GM18498 (cell line): ENCODE measurements at regions not wholly inside any gene's neighbourhood (a gene's known extent, or its start where the extent isn't known, plus 50 kb on each side); places are given as distances from the start of the nearest gene placed in this dataset.

Source experiments
- ATAC-seq: cut with Tn5 transposase; IDR thresholded peaks from one replicate; pipeline ENCODE4 v1.9.1; 2021; ENCODE audit warnings: mild to moderate bottlenecking, moderate library complexity; ENCODE audit not compliant: unreplicated experiment

GRCh38 chr3:72496051-72496670, 352.1 kb downstream of the SHQ1 start:
- no peak for ATAC-seq

GRCh38 chr3:72494626-72495025, 353.6 kb downstream of the SHQ1 start:
- ATAC-seq: no peak

DNA sequence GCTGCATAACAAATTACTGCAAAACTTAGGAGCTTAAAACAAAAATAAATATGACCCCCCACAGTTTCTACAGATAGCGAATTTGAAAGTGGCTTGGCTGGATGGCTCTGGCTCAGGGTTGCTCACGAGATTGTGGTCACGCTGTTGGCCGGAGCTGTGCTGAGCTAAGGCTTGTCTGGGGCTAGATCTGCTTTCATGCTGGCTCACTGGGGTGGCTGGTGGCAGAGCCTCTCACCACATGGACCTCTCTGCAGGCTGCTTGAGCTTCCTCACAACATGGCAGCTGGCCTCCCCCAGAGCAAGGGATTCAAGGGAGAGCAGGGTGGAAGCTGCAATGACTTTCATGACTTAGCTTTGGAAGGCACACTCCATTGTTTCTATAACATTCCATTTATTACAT, 354.1 kb downstream of the SHQ1 start:
- no peak for ATAC-seq

DNA sequence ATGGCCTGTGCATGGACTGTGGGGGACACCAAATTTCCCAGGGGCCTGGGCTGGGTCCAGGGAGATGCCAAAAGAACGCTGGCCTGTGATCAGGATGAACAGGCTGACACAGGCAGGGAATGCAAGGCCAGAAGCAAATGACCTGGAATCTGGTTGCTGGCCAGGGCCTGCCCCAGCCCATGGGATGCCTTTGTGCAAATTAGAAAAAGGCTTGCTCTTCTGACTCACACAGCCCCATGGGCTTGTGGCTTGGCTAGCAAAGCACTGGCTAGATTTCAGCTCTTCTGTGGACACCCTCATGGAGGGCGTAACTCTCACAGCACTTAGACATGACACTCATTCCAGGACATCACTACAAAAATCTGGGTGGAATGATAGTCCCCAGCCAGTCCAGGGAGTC, 356.0 kb downstream of the SHQ1 start:
- ATAC-seq: no peak

DNA sequence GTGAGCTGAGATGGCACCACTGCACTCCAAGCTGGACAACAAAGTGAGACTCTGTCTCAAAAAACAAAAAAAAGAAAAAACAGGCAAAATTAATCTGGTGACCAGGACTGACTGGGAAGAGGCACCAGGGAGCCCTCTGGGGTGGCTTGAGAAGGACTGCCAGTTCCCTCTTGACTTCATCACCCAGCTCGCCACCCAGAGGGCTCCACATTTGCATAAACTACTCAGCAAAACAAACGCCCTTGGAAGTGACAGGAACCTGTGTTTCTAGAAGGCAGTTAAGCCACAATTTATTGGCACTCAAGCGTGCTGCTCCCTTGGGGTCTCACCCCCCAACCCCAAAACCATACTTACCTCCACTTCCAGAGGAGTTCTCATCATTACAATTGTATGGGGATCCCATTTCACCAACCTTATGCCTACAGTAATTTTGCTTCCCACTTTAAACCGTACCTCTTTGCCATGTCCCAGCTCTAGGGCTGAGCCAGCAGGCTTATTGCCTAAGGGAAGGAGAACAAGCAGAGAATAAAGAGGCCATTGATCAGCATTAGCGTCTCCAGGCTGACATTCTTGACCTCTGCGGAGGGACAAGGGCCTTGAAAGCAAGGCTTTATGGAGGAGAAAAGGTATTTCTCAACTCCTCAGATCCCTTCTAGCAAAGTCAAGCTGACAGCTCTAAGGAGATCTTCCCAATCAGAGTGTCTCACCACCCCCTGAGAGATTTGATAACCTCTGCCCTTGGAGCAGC, 357.4 kb downstream of the SHQ1 start:
- ATAC-seq: no peak

- ATAC-seq: no peak
These were observed 358.3 kb downstream of the SHQ1 start for GRCh38 chr3:72489901-72490300.

- no peak for ATAC-seq
These were observed 359.6 kb downstream of the SHQ1 start for GRCh38 chr3:72488738-72489035.

DNA sequence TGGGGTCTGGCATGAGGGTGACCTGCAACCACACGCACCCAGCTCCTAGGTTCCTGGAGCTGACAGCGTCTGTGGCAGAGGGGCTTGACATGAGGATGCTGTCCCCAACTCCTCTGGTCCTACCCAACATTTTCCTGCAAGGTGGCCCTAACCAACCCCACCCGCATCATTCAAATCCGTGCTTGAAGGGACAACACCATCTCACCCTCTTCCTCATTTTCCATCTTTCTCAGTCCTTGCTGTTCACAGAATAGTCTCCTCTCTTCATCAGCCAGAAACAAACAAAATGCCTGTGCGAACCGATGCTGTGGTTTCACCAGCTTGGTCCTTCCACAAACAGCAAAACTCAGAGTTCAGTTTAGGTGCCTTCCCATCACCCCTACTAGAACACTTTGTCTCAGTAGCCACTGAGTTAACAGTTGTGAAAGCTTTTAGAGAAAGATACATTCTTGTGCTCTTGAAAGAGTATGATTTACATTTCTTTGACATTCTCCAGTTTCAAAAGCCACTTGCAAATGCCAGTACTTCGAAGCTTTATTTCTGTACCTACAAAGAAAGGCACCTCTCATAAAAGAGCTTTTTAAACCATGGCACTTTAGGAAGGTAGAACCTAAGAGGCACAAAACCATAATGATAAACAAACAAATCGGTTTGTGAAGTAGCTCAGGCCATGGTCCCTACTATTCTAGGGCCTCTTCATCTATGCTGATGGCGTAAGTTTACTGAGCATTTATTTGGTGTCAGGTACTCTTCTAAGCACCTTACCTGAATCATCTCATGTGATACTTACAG, 360.1 kb downstream of the SHQ1 start:
- ATAC-seq: peak; percentile 47

DNA sequence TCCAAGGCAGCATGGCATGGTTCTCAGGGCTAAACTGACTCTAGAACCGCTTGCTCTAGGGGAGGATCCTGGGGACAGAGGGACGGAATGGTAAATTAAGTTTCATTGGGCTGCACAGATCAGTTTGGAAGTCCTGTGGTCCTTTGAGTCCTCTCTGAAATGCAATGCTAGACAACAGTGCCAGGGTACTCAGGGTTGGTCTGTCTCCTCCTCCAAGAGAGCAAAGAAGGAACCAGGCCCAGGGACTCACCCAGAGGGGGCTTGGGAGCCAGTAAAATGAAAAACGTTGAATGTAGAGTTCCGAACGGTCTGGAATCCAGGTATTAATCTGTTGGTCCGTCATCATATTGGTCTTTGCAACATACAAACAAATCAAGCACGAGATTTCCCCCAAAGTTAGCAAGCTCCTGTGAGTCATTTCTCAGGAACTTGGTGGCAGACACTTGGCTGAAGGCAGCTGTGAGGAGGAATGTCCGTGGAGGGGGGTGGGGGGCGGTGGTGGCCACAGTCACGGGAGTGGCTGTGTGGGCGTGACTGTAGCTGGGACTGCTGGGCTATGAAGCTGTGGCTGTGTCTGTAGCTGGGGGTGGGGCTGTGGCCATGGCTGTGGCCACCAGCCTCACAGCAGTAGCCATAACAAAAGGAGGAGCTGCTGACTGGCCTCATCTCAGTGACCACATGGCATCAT, 361.0 kb downstream of the SHQ1 start:
- ATAC-seq: no peak

GRCh38 chr3:72485641-72486040, 362.6 kb downstream of the SHQ1 start:
- no peak for ATAC-seq

GRCh38 chr3:72483554-72484104, 364.6 kb downstream of the SHQ1 start:
- no peak for ATAC-seq

- ATAC-seq: peak; percentile 60
These were observed 365.5 kb downstream of the SHQ1 start for GRCh38 chr3:72482589-72483321.

GRCh38 chr3:72481542-72481941, 366.7 kb downstream of the SHQ1 start:
- no peak for ATAC-seq

DNA sequence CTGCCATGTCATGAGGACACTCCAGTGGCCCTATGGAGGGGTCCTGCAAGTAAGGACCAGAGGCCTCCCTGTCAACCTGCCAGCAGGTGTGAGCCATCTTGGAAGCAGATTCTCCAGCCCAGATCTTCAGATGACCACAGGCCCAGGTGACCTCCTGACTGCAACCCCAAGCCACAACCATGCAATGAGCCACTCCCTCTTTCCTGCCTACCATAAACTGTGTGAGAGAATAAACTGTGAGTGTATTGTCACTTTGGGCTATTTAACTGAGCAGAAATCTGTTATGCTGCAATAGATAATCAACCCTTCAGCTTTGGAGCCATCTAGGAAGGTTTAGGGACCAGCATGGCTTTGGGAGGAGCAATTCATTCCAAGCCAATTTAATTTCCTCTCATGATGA, 367.9 kb downstream of the SHQ1 start:
- no peak for ATAC-seq

DNA sequence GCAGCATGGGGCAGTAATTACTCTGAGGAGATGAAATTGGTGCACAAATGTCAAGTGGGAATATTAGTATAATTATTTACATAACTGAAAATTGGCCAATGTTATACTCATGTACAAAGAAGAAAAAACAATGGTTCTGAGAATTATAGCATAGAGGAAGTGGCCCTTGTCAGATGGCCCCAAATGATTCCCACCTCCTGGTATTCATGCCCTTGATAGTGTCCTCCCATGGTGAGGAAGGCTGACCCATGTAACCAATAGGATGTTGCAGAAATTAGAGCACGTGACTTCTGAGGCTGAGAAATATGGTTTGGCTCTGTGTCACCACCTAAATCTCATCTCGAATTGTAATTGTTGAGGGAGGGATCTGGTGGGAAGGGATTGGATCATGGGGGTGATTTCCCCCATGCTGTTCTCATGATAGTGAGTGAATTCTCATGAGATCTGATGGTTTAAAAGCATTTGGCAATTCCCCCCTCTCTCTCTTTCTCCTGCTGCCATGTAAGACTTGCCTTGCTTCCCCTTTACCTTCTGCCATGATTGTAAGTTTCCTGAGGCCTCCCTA, 368.5 kb downstream of the SHQ1 start:
- no peak for ATAC-seq

GRCh38 chr3:72476139-72476483, 372.1 kb downstream of the SHQ1 start:
- ATAC-seq: no peak

DNA sequence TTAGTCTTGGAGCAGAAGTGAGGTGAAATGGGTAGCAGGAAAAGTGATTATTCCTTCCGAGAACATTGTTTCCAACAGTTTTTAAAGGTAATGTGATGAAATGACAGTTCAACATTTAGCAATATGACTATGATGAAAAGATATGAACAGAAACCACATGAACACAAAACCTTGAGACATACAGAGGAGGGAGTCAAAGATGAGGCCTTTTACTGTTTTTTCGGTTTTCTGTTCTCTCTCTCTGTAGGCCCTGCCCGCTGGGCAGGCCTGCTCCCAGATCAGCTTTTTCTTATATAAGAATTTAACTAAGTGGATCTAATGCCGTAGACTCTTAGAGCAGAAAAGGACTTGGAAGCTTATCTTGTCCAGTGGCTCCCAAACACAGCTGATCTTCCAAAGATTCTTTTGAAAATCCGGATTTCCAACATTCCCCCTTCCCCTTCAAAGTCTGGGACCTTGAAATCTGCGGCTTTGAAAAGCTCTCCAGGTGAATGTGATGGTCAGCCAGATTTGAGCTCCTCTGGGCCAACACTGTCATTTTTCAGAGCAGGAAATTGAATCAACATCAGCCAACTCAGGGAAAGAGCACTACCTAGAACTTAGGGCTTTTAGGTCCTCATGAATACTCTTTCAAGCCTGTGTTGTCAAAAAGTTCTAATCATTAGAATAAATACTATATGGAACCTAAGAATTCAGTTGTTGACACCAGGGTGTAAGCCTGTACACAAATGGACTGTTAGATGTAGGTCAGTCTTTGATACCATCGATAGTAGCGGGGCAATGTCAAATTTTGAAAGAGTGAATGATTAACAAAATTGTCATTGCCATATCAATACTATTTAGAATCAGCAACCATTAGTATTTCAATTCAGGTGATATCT, 372.7 kb downstream of the SHQ1 start:
- no peak for ATAC-seq

GRCh38 chr3:72474775-72475174, 373.5 kb downstream of the SHQ1 start:
- ATAC-seq: no peak

GRCh38 chr3:72473156-72473555, 375.1 kb downstream of the SHQ1 start:
- peak; percentile 93 for ATAC-seq
